ENCODE measurements at regions not wholly inside any gene's neighbourhood (a gene's known extent, or its start where the extent isn't known, plus 50 kb on each side); places are given as distances from the start of the nearest gene placed in this dataset.

- TF ChIP-seq EZH2 (IDR thresholded peaks at IDR 0.05; ENCODE audit: borderline replicate concordance, low read depth, low read length, poor library complexity, severe bottlenecking) (no peak), CTCF (conservative IDR thresholded peaks at IDR 0.05; ENCODE audit: low read depth, low read length) (no peak)
These were observed 460.4 kb upstream of the DYNLRB2 start for GRCh38 chr16:80080287-80080851.
